Activated CD4-positive, alpha-beta memory T cell treated with anti-CD3 and anti-CD28 coated beads for 36 hours (primary cell): ENCODE measurements at regions not wholly inside any gene's neighbourhood (a gene's known extent, or its start where the extent isn't known, plus 50 kb on each side); places are given as distances from the start of the nearest gene placed in this dataset.

ENCODE experiments used
- CTCF ChIA-PET: fragments of 350-600 bp; sonication (Branson Sonifier 250); formaldehyde crosslinking; loops from one replicate; lab custom pipeline; 2021; ENCODE audit warnings: antibody characterized with exemption, inconsistent platforms; lab: Charles Lee
- POLR2A ChIA-PET: fragments of 350-600 bp; sonication (Branson Sonifier 250); formaldehyde crosslinking; loops from one replicate; lab custom pipeline; 2021; ENCODE audit warnings: antibody characterized with exemption; lab: Charles Lee
- DNase-seq: peaks from one replicate; pipeline ENCODE4 v3.0.0-alpha.2; 2020
- H3K27ac Mint-ChIP-seq: one replicate; pipeline ENCODE4 v1.8.0; 2021; ENCODE audit warnings: mixed read lengths
- H3K27me3 Mint-ChIP-seq: one replicate; pipeline ENCODE4 v1.8.0; 2021; ENCODE audit warnings: mixed read lengths
- H3K36me3 Mint-ChIP-seq: one replicate; pipeline ENCODE4 v1.8.0; 2021; ENCODE audit warnings: mixed read lengths
- H3K4me1 Mint-ChIP-seq: one replicate; pipeline ENCODE4 v1.8.0; 2021; ENCODE audit warnings: low read depth, mixed read lengths
- H3K4me3 Mint-ChIP-seq: one replicate; pipeline ENCODE4 v1.8.0; 2021; ENCODE audit warnings: mild to moderate bottlenecking, mixed read lengths
- H3K9me3 Mint-ChIP-seq: one replicate; pipeline ENCODE4 v1.8.0; 2021; ENCODE audit warnings: mixed read lengths
- intact Hi-C: fragments of 100-400 bp; cut with micrococcal nuclease; formaldehyde crosslinking; loops from one replicate; pipeline ENCODE4 v1.15.1; 2023

DNA sequence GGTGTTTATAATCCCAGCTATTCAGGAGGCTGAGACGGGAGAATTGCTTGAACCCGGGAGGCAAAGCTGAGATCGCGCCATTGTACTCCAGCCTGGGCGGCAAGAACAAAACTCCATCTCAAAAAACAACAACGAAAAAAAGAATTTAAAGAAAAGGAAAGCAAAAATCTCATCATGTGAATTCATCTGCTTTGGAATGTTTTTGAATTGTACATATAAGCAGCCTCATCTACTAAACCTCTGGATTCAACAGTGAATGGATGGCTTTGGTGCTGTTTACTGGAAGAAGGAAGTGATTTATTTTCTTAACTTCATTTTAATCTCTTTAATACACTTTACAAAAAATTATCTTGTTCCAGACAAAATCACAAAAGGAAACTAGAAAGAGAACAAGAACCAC lies 51.8 kb upstream of the PNRC1 start:
- intact Hi-C loops: no loop called here
- no peak for DNase-seq
- H3K27ac Mint-ChIP-seq: no peak overlapping the region
- H3K4me3 Mint-ChIP-seq: no peak overlapping the region
- no peaks in the 10 kb centered on the region for H3K9me3 Mint-ChIP-seq
- no peaks in the 10 kb centered on the region for H3K27me3 Mint-ChIP-seq
- H3K4me1 Mint-ChIP-seq: no peaks in the 10 kb centered on the region
- H3K36me3 Mint-ChIP-seq: no peaks in the 10 kb centered on the region
- ChIA-PET CTCF (no interaction called here), POLR2A (no interaction called here)

DNA sequence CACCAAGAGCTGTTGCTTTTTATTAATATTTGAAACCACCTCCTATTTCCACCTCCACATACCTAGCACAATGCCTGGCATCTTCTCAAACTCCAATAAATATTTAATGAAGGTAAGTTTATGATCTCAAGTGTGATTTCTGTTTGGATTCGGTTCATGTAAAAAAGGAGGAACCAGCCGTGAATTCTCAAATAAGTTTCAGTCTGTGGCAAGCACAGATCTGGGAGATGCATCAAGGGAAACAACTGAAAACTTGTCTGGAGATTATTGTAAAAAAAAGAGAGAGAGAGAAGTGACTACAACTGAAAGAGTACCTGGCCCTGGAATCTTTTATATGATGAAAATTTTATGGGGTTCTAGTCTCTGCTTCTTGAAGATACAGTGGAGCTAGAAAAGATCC lies 52.8 kb upstream of the PNRC1 start:
- intact Hi-C loops: no loop called here
- DNase-seq: no peak
- ChIA-PET POLR2A (no interaction called here), CTCF (interaction anchor here (0.6 kb wide), 1 partner anchor 65 kb away, joined by 4 read pairs; no protein-coding TSS in a partner anchor)
- Mint-ChIP-seq H3K36me3 (no peaks in the 10 kb centered on the region), H3K4me1 (no peaks in the 10 kb centered on the region), H3K4me3 (no peak overlapping the region), H3K27ac (no peak overlapping the region), H3K27me3 (no peaks in the 10 kb centered on the region), H3K9me3 (no peaks in the 10 kb centered on the region)

DNA sequence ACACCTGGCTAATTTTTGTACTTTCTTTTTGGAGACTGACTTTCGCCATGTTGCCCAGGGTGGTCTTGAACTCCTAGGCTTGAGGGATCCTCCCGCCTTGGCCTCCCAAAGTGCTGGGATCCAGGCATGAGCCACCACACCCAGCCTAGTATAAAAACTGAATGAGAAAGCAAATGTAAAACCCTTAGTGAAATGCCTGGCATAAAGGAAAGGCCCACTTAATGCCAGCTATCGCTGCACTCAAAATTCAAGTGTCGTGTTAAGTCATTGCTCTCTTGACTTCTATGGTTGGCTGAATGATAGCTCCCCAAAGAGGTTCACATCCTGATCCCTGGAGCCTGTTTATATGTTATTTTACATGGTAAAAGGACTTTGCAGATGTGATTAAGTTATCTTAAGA lies 54.4 kb upstream of the PNRC1 start:
- H3K9me3 Mint-ChIP-seq: no peaks in the 10 kb centered on the region
- ChIA-PET CTCF (no interaction called here), POLR2A (no interaction called here)
- no peak overlapping the region for H3K27ac Mint-ChIP-seq
- no peaks in the 10 kb centered on the region for H3K36me3 Mint-ChIP-seq
- H3K4me1 Mint-ChIP-seq: no peaks in the 10 kb centered on the region
- DNase-seq: no peak
- H3K27me3 Mint-ChIP-seq: no peaks in the 10 kb centered on the region
- no peak overlapping the region for H3K4me3 Mint-ChIP-seq
- intact Hi-C loops: no loop called here

DNA sequence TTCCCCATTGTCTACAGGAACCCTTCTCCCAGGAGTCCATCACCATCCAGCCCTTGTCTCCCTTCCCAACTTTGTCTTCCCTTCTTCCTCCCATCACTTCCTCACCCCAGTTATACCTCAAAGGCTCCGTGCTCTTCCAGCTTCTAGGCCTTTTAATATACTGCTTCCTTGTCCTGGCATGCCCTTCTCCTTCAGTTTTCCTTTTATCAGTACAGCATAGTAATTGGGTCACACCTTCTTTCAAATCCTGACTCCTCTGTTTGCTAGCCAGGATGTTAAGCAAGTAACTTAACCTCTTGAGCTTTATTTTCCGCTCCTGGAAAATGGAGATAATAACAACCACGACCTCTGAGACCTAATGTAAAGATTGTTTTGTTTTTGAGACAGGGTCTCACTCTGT lies 54.9 kb upstream of the PNRC1 start:
- H3K27me3 Mint-ChIP-seq: no peaks in the 10 kb centered on the region
- ChIA-PET CTCF (no interaction called here), POLR2A (no interaction called here)
- H3K36me3 Mint-ChIP-seq: no peaks in the 10 kb centered on the region
- no peaks in the 10 kb centered on the region for H3K9me3 Mint-ChIP-seq
- H3K4me1 Mint-ChIP-seq: no peaks in the 10 kb centered on the region
- DNase-seq: no peak
- H3K27ac Mint-ChIP-seq: no peak overlapping the region
- H3K4me3 Mint-ChIP-seq: no peak overlapping the region
- intact Hi-C loops: no loop called here

DNA sequence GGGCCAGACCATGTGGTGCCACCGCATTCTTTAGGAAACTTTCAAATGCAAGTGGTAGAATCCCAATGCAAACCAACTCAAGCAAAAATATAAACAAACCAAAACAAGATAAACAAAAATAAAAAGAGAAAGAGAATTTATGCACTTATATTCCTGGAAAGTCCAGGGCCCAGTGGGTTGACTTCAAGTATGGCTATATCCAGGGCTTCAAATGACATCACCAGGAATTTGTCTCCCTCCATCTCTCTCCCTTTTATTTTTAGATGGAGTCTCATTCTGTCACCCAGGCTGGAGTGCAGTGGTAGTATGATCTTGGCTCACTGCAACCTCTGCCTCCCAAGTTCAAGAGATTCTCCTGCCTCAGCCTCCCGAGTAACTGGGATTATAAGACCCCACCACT lies 56.1 kb upstream of the PNRC1 start:
- Mint-ChIP-seq H3K9me3 (no peaks in the 10 kb centered on the region), H3K4me1 (no peaks in the 10 kb centered on the region), H3K36me3 (no peaks in the 10 kb centered on the region), H3K27ac (no peak overlapping the region), H3K27me3 (no peaks in the 10 kb centered on the region), H3K4me3 (no peak overlapping the region)
- POLR2A ChIA-PET: no interaction called here
- intact Hi-C loops: no loop called here
- no peak for DNase-seq
- CTCF ChIA-PET: interaction anchor here (1.1 kb wide), 1 partner anchor 42 kb away, joined by 3 read pairs; no protein-coding TSS in a partner anchor

DNA sequence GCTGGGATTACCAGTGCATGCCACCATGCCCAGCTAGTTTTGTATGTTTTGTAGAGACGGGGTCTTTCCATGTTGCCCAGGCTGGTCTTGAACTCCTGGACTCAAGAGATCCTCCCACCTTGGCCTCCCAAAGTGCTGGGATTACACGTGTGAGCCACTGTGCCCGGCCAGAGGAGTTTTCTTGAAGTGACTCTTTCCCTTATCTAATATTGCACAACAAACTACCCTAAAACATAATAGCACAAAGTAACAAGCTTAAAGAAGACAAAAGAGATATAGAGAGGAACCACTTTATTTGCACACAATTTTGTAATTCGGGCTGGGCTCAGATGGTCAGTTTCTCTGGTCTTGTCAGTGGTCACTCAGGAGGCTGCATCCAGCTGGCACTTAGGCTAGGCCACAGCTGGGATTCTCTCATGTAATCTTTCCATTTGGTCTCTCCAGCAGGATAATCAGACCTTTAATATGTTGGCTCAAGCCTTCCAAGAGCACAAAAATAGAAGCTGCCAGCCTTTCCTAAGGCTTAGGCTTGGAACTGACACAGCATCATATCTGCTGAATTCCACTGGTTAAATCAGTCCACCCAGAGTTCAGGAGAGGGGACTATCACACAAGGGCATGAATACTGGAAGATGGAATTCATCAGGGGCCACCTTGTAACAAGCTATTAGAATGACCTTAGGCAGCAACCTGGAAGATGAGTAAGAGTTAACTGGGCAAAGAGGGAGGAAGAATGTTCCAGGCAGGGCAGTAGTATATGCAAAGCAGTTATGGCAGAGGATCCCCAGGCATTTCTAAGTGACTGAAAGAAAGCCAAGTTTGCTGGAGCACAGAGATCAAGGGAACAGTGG lies 56.7 kb upstream of the PNRC1 start:
- no peak for DNase-seq
- H3K4me1 Mint-ChIP-seq: no peaks in the 10 kb centered on the region
- ChIA-PET POLR2A (no interaction called here), CTCF (interaction anchor here (1.1 kb wide), 1 partner anchor 41 kb away, joined by 3 read pairs; no protein-coding TSS in a partner anchor)
- H3K9me3 Mint-ChIP-seq: no peaks in the 10 kb centered on the region
- no peak overlapping the region for H3K4me3 Mint-ChIP-seq
- H3K27me3 Mint-ChIP-seq: no peaks in the 10 kb centered on the region
- H3K27ac Mint-ChIP-seq: no peak overlapping the region
- intact Hi-C loops: no loop called here
- no peaks in the 10 kb centered on the region for H3K36me3 Mint-ChIP-seq

DNA sequence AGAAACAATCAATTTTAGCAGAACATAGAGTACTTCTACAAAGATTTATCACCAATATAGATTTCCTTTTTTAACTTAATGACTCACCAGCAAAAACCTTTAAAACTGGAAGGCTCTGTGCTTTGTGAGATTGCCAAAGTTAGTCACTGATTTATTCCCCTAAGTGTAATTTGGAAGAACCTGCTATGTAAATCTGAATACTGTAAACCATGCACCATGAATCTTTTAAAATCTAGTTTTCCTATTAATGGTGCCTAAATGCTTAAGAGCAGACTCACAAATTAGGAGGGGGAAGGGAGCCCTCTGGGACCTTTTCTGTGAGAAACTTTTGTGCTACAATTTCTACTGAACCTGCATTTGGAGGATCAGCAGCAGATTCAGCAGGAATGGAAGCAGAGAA lies 57.8 kb upstream of the PNRC1 start:
- intact Hi-C loops: no loop called here
- POLR2A ChIA-PET: no interaction called here
- no peak overlapping the region for H3K27ac Mint-ChIP-seq
- DNase-seq: no peak
- no peaks in the 10 kb centered on the region for H3K36me3 Mint-ChIP-seq
- H3K4me1 Mint-ChIP-seq: no peaks in the 10 kb centered on the region
- H3K27me3 Mint-ChIP-seq: no peaks in the 10 kb centered on the region
- no peak overlapping the region for H3K4me3 Mint-ChIP-seq
- CTCF ChIA-PET: no interaction called here
- no peaks in the 10 kb centered on the region for H3K9me3 Mint-ChIP-seq

DNA sequence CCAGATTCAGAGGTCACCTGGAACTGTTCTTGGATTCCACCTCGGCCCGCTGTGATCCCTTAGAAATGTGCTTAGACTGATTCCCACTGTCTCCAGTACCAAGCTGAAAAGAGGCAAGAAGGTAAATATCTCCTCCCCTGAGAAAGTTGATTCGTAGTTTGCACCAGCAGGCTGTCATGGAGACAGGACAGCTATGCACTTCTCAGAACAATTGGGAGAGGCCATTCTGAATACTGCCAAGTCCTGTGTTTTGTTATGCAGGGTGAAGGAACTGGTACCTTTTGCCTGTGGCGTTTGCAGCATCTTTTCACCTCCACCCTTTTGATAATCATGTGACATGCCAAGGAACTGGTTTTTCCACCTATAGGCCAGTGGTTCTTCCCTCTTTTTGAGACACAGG lies 58.2 kb upstream of the RNGTT start:
- Mint-ChIP-seq H3K27me3 (no peaks in the 10 kb centered on the region), H3K36me3 (no peaks in the 10 kb centered on the region), H3K4me1 (no peaks in the 10 kb centered on the region), H3K9me3 (peaks cover 7% of the 10 kb centered on the region), H3K27ac (no peak overlapping the region), H3K4me3 (no peak overlapping the region)
- CTCF ChIA-PET: no interaction called here
- POLR2A ChIA-PET: no interaction called here
- DNase-seq: no peak
- intact Hi-C loops: no loop called here

DNA sequence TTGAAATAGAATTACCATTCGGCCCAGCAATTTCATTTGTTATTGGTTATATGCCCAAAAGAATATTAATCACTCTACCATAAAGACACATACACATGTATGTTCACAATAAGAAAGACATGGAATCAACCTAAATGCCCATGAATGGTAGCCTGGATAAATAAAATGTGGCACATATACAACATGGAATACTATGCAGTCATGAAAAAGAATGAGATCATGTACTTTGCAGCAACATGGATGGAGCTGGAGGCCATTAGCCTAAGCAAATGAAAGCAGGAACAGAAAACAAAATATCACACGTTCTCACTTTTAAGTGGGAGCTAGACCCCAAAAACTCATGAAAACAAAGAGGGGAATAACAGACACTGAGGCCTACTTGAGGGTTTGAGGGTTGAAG lies 52.6 kb upstream of the RNGTT start:
- H3K9me3 Mint-ChIP-seq: peaks cover 14% of the 10 kb centered on the region
- POLR2A ChIA-PET: no interaction called here
- H3K27ac Mint-ChIP-seq: no peak overlapping the region
- H3K4me1 Mint-ChIP-seq: no peaks in the 10 kb centered on the region
- intact Hi-C loops: no loop called here
- CTCF ChIA-PET: no interaction called here
- H3K4me3 Mint-ChIP-seq: no peak overlapping the region
- no peaks in the 10 kb centered on the region for H3K36me3 Mint-ChIP-seq
- no peaks in the 10 kb centered on the region for H3K27me3 Mint-ChIP-seq
- no peak for DNase-seq

DNA sequence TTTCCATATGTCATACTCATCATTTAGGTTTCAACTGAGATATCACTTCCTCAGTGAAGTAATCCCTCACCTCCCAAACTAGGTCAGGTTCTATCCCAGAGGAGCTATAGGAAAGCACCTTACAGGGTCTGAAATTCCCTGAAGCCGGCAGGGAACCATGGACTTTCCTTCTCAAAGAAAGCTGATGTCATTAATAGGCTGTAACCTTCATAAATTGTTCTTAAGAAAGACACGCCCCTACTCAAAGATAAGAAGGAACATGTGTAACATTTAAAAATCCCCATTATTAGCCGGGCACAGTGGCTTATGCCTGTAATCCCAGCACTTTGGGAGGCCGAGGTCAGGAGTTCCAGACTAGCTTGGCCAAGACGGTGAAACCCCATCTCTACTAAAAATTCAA lies 50.0 kb upstream of the RNGTT start:
- H3K27me3 Mint-ChIP-seq: no peaks in the 10 kb centered on the region

More for the DNA sequence above, 50.0 kb upstream of the RNGTT start:
- POLR2A ChIA-PET: no interaction called here
- CTCF ChIA-PET: no interaction called here
- no peaks in the 10 kb centered on the region for H3K4me1 Mint-ChIP-seq
- no peaks in the 10 kb centered on the region for H3K36me3 Mint-ChIP-seq
- no peak overlapping the region for H3K27ac Mint-ChIP-seq
- DNase-seq: no peak
- intact Hi-C loops: no loop called here
- peaks cover 14% of the 10 kb centered on the region for H3K9me3 Mint-ChIP-seq
- no peak overlapping the region for H3K4me3 Mint-ChIP-seq
